Uterus (tissue), 3 donors: ENCODE measurements at regions not wholly inside any gene's neighbourhood (a gene's known extent, or its start where the extent isn't known, plus 50 kb on each side); places are given as distances from the start of the nearest gene placed in this dataset.
A peak's percentile ranks its signal among the peaks of the same experiment; 100 is the strongest.

Experiments
- DNase-seq, 2 donors: peaks; one replicate each; pipeline ENCODE4 v3.0.0-alpha.2; 2019 to 2020
- H3K27ac ChIP-seq, 2 donors: fragments of 200-600 bp; sonication (generic); 1 replicate in 1 of 2; 2 replicates in 1 of 2; pipeline ENCODE4 v1.5.1; 2016 to 2018
- H3K27me3 ChIP-seq, 2 donors: fragments of 200-600 bp; sonication (generic); one replicate each; pipeline ENCODE4 v1.5.1; 2018 to 2019; ENCODE audit warnings: control low read depth in 1 of 2
- H3K36me3 ChIP-seq, 2 donors: fragments of 200-600 bp; sonication (generic); one replicate each; pipeline ENCODE4 v1.5.1; 2019; ENCODE audit warnings: control low read depth in 1 of 2
- H3K4me1 ChIP-seq, 2 donors: fragments of 200-600 bp; sonication (generic); one replicate each; pipeline ENCODE4 v1.5.1; 2018 to 2019; ENCODE audit warnings: control low read depth in 1 of 2
- H3K4me3 ChIP-seq, 2 donors: fragments of 200-600 bp; sonication (generic); 1 replicate in 1 of 2; 2 replicates in 1 of 2; pipeline ENCODE4 v1.5.1; 2018 to 2019; ENCODE audit warnings: mild to moderate bottlenecking in 1 of 2
- H3K9me3 ChIP-seq, 2 donors: fragments of 200-600 bp; sonication (generic); one replicate each; pipeline ENCODE4 v1.5.1; 2019; ENCODE audit warnings: control low read depth in 1 of 2
- CTCF ChIP-seq, 4 experiments: fragments of 200-600 bp in 2 of 4; fragments of 450-650 bp in 2 of 4; sonication (generic) in 2 of 4; IDR thresholded peaks; one replicate each; pipeline ENCODE4 v1.5.1; 2016 to 2019; ENCODE audit warnings: antibody characterized with exemption in 4 of 4, mild to moderate bottlenecking in 2 of 4, moderate library complexity in 1 of 4
- POLR2A ChIP-seq, 2 donors: fragments of 450-650 bp; IDR thresholded peaks; one replicate each; pipeline ENCODE4 v1.6.1; 2016; ENCODE audit warnings: antibody characterized with exemption in 2 of 2, mild to moderate bottlenecking in 1 of 2, moderate library complexity in 1 of 2
- intact Hi-C: fragments of 100-400 bp; cut with DNase I; formaldehyde crosslinking; loops from one replicate; pipeline ENCODE4 v1.15.1; 2023; ENCODE audit warnings: low total_unique reads
- donor health status: DM: yes; HTN: yes; CAD: no.

GRCh38 chr21:17368748-17369363 lies 144.0 kb upstream of the CXADR start:
- Histone ChIP-seq H3K36me3 (no peaks in the 10 kb centered on the region), H3K27ac (peak overlapping the region in 1 of 2 donors; percentile 32), H3K27me3 (no peaks in the 10 kb centered on the region), H3K9me3 (no peaks in the 10 kb centered on the region), H3K4me3 (no peak overlapping the region), H3K4me1 (no peaks in the 10 kb centered on the region)
- TF ChIP-seq POLR2A (IDR thresholded peaks at IDR 0.05) (no peak), CTCF (IDR thresholded peaks at IDR 0.05) (no peak)
- DNase-seq: no peak
- intact Hi-C loops: no loop called here

- intact Hi-C loops: no loop called here
- DNase-seq: no peak
- no peaks in the 10 kb centered on the region for H3K4me1 ChIP-seq
- H3K27ac ChIP-seq: no peak overlapping the region
- TF ChIP-seq CTCF (IDR thresholded peaks at IDR 0.05): no peak
- TF ChIP-seq POLR2A (IDR thresholded peaks at IDR 0.05): no peak
- no peaks in the 10 kb centered on the region for H3K36me3 ChIP-seq
- H3K9me3 ChIP-seq: no peaks in the 10 kb centered on the region
- H3K4me3 ChIP-seq: no peak overlapping the region
- no peaks in the 10 kb centered on the region for H3K27me3 ChIP-seq
Measured at GRCh38 chr21:17370263-17370662, 142.6 kb upstream of the CXADR start.

- intact Hi-C loops: no loop called here
- DNase-seq: no peak
- Histone ChIP-seq H3K4me3 (no peak overlapping the region), H3K27ac (no peak overlapping the region), H3K27me3 (no peaks in the 10 kb centered on the region), H3K9me3 (no peaks in the 10 kb centered on the region), H3K36me3 (no peaks in the 10 kb centered on the region), H3K4me1 (no peaks in the 10 kb centered on the region)
- TF ChIP-seq CTCF (IDR thresholded peaks at IDR 0.05) (no peak), POLR2A (IDR thresholded peaks at IDR 0.05) (no peak)
Measured at GRCh38 chr21:17370916-17371315, 141.9 kb upstream of the CXADR start.

GRCh38 chr21:17371450-17371849 lies 141.4 kb upstream of the CXADR start:
- Histone ChIP-seq H3K4me1 (no peaks in the 10 kb centered on the region), H3K4me3 (no peak overlapping the region), H3K27ac (no peak overlapping the region), H3K36me3 (no peaks in the 10 kb centered on the region), H3K27me3 (no peaks in the 10 kb centered on the region), H3K9me3 (no peaks in the 10 kb centered on the region)
- intact Hi-C loops: no loop called here
- no peak for TF ChIP-seq CTCF (IDR thresholded peaks at IDR 0.05)
- no peak for TF ChIP-seq POLR2A (IDR thresholded peaks at IDR 0.05)
- no peak for DNase-seq

- no peaks in the 10 kb centered on the region for H3K36me3 ChIP-seq
- TF ChIP-seq POLR2A (IDR thresholded peaks at IDR 0.05) (no peak), CTCF (IDR thresholded peaks at IDR 0.05) (no peak)
- H3K27ac ChIP-seq: no peak overlapping the region
- intact Hi-C loops: no loop called here
- no peak for DNase-seq
- H3K4me1 ChIP-seq: no peaks in the 10 kb centered on the region
- H3K9me3 ChIP-seq: no peaks in the 10 kb centered on the region
- no peaks in the 10 kb centered on the region for H3K27me3 ChIP-seq
- H3K4me3 ChIP-seq: no peak overlapping the region
Measured at GRCh38 chr21:17372200-17372599, 140.6 kb upstream of the CXADR start.
